Fibroblast of mammary gland (primary cell): ENCODE measurements at regions not wholly inside any gene's neighbourhood (a gene's known extent, or its start where the extent isn't known, plus 50 kb on each side); places are given as distances from the start of the nearest gene placed in this dataset.

Experiments
- DNase-seq: peaks from one replicate; pipeline ENCODE4 v3.0.0-alpha.2; 2010; ENCODE audit warnings: low read depth
- H3K4me3 ChIP-seq: 2 replicates; pipeline ENCODE4 v1.5.1; 2011; ENCODE audit warnings: low read depth, mild to moderate bottlenecking, low read length, moderate library complexity; ENCODE audit not compliant: control insufficient read depth
- CTCF ChIP-seq: conservative IDR thresholded peaks from 2 replicates; pipeline ENCODE4 v1.5.1; 2011; ENCODE audit warnings: low read depth, low read length, inconsistent platforms; ENCODE audit not compliant: control insufficient read depth, insufficient read depth

GRCh38 chr6:1087154-1087843 is 224.6 kb upstream of the FOXQ1 start:
- no peak for TF ChIP-seq CTCF
- DNase-seq = no peak
- H3K4me3 ChIP-seq = no peak overlapping the region

GRCh38 chr6:1086446-1087153 is 225.3 kb upstream of the FOXQ1 start:
- H3K4me3 ChIP-seq = no peak overlapping the region
- DNase-seq = no peak
- no peak for TF ChIP-seq CTCF

GRCh38 chr6:1082285-1082935 is 229.5 kb upstream of the FOXQ1 start:
- H3K4me3 ChIP-seq = no peak overlapping the region
- DNase-seq = peak; percentile 72
- no peak for TF ChIP-seq CTCF

GRCh38 chr6:1081551-1082284 is 230.2 kb upstream of the FOXQ1 start:
- DNase-seq = peak; percentile 65
- H3K4me3 ChIP-seq = no peak overlapping the region
- no peak for TF ChIP-seq CTCF

GRCh38 chr6:1080453-1081337 is 231.2 kb upstream of the FOXQ1 start:
- no peak for DNase-seq
- TF ChIP-seq CTCF = no peak
- H3K4me3 ChIP-seq = no peak overlapping the region

GRCh38 chr6:1079525-1079924 is 232.4 kb upstream of the FOXQ1 start:
- no peak overlapping the region for H3K4me3 ChIP-seq
- TF ChIP-seq CTCF = no peak
- no peak for DNase-seq
